GM23248 (cell line): ENCODE measurements at regions not wholly inside any gene's neighbourhood (a gene's known extent, or its start where the extent isn't known, plus 50 kb on each side); places are given as distances from the start of the nearest gene placed in this dataset.
A peak's percentile ranks its signal among the peaks of the same experiment; 100 is the strongest.

ENCODE experiments used
- DNase-seq: peaks from one replicate; pipeline ENCODE4 v3.0.0-alpha.2; 2015
- H2AFZ ChIP-seq: fragments of 200-600 bp; sonication (generic); 2 replicates; pipeline ENCODE4 v1.6.1; 2016; ENCODE audit warnings: antibody characterized with exemption
- H3F3A ChIP-seq: fragments of 200-600 bp; sonication (generic); 2 replicates; pipeline ENCODE4 v1.6.1; 2016; ENCODE audit warnings: mild to moderate bottlenecking, antibody characterized with exemption, mixed run types; ENCODE audit not compliant: insufficient read depth
- H3K27ac ChIP-seq: fragments of 200-600 bp; sonication (generic); 2 replicates; pipeline ENCODE4 v1.5.1; 2016; ENCODE audit warnings: mild to moderate bottlenecking
- H3K27me3 ChIP-seq: fragments of 200-600 bp; sonication (generic); replicated peaks from 2 replicates; pipeline ENCODE4 v1.6.1; 2016; ENCODE audit warnings: mild to moderate bottlenecking; ENCODE audit not compliant: insufficient read depth
- H3K36me3 ChIP-seq: fragments of 200-600 bp; sonication (generic); 2 replicates; pipeline ENCODE4 v1.6.1; 2016; ENCODE audit warnings: low read depth, mild to moderate bottlenecking
- H3K4me1 ChIP-seq: fragments of 200-600 bp; sonication (generic); 2 replicates; pipeline ENCODE4 v1.6.1; 2016; ENCODE audit warnings: mild to moderate bottlenecking; ENCODE audit not compliant: insufficient read depth
- H3K4me2 ChIP-seq: fragments of 200-600 bp; sonication (generic); one replicate; pipeline ENCODE4 v1.6.1; 2016; ENCODE audit warnings: mild to moderate bottlenecking; ENCODE audit not compliant: unreplicated experiment
- H3K4me3 ChIP-seq: fragments of 200-600 bp; sonication (generic); 2 replicates; pipeline ENCODE4 v1.5.1; 2016; ENCODE audit warnings: mild to moderate bottlenecking
- H3K79me2 ChIP-seq: fragments of 200-600 bp; sonication (generic); 2 replicates; pipeline ENCODE4 v1.6.1; 2016; ENCODE audit warnings: mild to moderate bottlenecking; ENCODE audit not compliant: insufficient read depth
- H3K9ac ChIP-seq: fragments of 200-600 bp; sonication (generic); 2 replicates; pipeline ENCODE4 v1.6.1; 2016; ENCODE audit warnings: mild to moderate bottlenecking
- H3K9me2 ChIP-seq: fragments of 200-600 bp; sonication (generic); 2 replicates; pipeline ENCODE4 v1.6.1; 2016; ENCODE audit warnings: mixed run types, mild to moderate bottlenecking, moderate library complexity; ENCODE audit not compliant: insufficient read depth
- H3K9me3 ChIP-seq: fragments of 200-600 bp; sonication (generic); one replicate; pipeline ENCODE4 v1.6.1; 2017; ENCODE audit warnings: low read depth
- H4K20me1 ChIP-seq: fragments of 200-600 bp; sonication (generic); 2 replicates; pipeline ENCODE4 v1.6.0; 2016; ENCODE audit not compliant: insufficient read depth
- EZH2 ChIP-seq: fragments of 200-600 bp; sonication (generic); IDR thresholded peaks from 2 replicates; pipeline ENCODE4 v1.6.1; 2018; ENCODE audit warnings: antibody characterized with exemption, mild to moderate bottlenecking; ENCODE audit not compliant: insufficient read depth, poor library complexity, severe bottlenecking
- EZH2phosphoT487 ChIP-seq: fragments of 200-600 bp; sonication (generic); IDR thresholded peaks from 2 replicates; pipeline ENCODE4 v1.6.1; 2018; ENCODE audit warnings: antibody characterized with exemption, moderate library complexity, mild to moderate bottlenecking, low read depth; ENCODE audit not compliant: insufficient read depth
- WGBS, 2 experiments: methylation state at CpG; one replicate each; pipeline ENCODE4 v1.1.6; 2015 to 2017; ENCODE audit warnings: low lambda C conversion rate in 2 of 2, low coverage in 1 of 2; ENCODE audit errors: missing lambda C conversion rate in 2 of 2; 5-methylcytosine and 5-hydroxymethylcytosine counted together
- in situ Hi-C: fragments of 300-500 bp; cut with MboI; formaldehyde crosslinking; loops from 2 replicates; pipeline ENCODE4 v1.15.0; 2020

GRCh38 chr5:79856456-79857055 lies 134.5 kb downstream of the MTX3 start:
- Histone ChIP-seq H3K4me1 (0 out of 2 replicates have a peak, but pooled peaks cover 8% of the 10 kb centered on the region), H3K27me3 (no peaks in the 10 kb centered on the region), H3K9ac (no peak overlapping the region), H3K79me2 (no peaks in the 10 kb centered on the region), H3K9me2 (no peaks in the 10 kb centered on the region), H3K9me3 (no peaks in the 10 kb centered on the region), H3K4me3 (no peak overlapping the region), H2AFZ (no peak overlapping the region), H3K36me3 (no peaks in the 10 kb centered on the region), H3F3A (no peaks in the 10 kb centered on the region), H3K4me2 (no peak overlapping the region), H3K27ac (no peak overlapping the region), H4K20me1 (no peaks in the 10 kb centered on the region)
- no peak for DNase-seq
- 91 to 94% methylated on average over 9 of the region's 9 CpGs for WGBS, 2 experiments
- no peak for TF ChIP-seq EZH2phosphoT487
- no peak for TF ChIP-seq EZH2
- in situ Hi-C loops: no loop called here

GRCh38 chr5:79853676-79854418 lies 137.2 kb downstream of the MTX3 start:
- H3K36me3 ChIP-seq: no peaks in the 10 kb centered on the region
- H3K9ac ChIP-seq: no peak overlapping the region
- H3K4me2 ChIP-seq: no peak overlapping the region
- no peaks in the 10 kb centered on the region for H3K9me2 ChIP-seq
- no peak overlapping the region for H3K27ac ChIP-seq
- H4K20me1 ChIP-seq: no peaks in the 10 kb centered on the region
- H3F3A ChIP-seq: no peaks in the 10 kb centered on the region
- no peaks in the 10 kb centered on the region for H3K79me2 ChIP-seq
- H3K4me1 ChIP-seq: 0 out of 2 replicates have a peak, but pooled peaks cover 8% of the 10 kb centered on the region
- peak; percentile 70 for DNase-seq
- H3K4me3 ChIP-seq: no peak overlapping the region
- H2AFZ ChIP-seq: no peak overlapping the region
- WGBS, 2 experiments: 55 to 60% methylated on average over 8 of the region's 8 CpGs
- in situ Hi-C loops: no loop called here
- TF ChIP-seq EZH2phosphoT487 (no peak), EZH2 (no peak)
- no peaks in the 10 kb centered on the region for H3K27me3 ChIP-seq
- H3K9me3 ChIP-seq: no peaks in the 10 kb centered on the region

GRCh38 chr5:79853028-79853427 lies 138.0 kb downstream of the MTX3 start:
- Histone ChIP-seq H3K27me3 (no peaks in the 10 kb centered on the region), H3K9me2 (no peaks in the 10 kb centered on the region), H3K4me2 (no peak overlapping the region), H3K4me3 (no peak overlapping the region), H3K27ac (no peak overlapping the region), H4K20me1 (no peaks in the 10 kb centered on the region), H3F3A (no peaks in the 10 kb centered on the region), H3K79me2 (no peaks in the 10 kb centered on the region), H3K4me1 (0 out of 2 replicates have a peak, but pooled peaks cover 8% of the 10 kb centered on the region), H3K9ac (no peak overlapping the region), H2AFZ (no peak overlapping the region), H3K36me3 (no peaks in the 10 kb centered on the region), H3K9me3 (no peaks in the 10 kb centered on the region)
- DNase-seq: no peak
- no peak for TF ChIP-seq EZH2phosphoT487
- TF ChIP-seq EZH2: no peak
- 96 to 100% methylated on average over 3 of the region's 3 CpGs for WGBS, 2 experiments
- in situ Hi-C loops: no loop called here

DNA sequence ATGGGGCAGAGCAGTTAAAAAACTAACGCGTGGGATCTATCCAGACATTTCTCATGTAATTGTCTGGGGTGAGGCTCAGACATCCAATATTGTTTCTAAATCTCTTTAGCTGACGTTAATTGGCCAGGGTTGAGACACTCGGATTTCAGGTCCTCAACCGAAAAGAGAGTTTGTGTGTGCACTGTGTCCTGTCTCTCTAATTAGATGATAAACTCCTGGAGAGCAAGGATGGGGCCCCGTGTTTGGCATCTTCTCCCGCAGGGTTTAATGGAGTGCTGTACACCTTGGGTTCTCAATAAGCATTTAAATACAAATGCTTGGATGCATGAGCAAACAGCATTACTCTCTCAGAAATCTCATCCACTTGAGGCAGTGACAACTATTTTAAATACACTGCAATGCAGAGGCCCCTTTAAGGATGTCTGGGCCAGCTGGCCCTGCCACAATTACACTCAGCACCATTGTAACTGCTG lies 139.6 kb downstream of the MTX3 start:
- H3K79me2 ChIP-seq: no peaks in the 10 kb centered on the region
- peaks cover 6% of the 10 kb centered on the region for H3K4me1 ChIP-seq
- no peak overlapping the region for H3K4me2 ChIP-seq
- no peak overlapping the region for H3K4me3 ChIP-seq
- H2AFZ ChIP-seq: no peak overlapping the region
- in situ Hi-C loops: no loop called here
- no peaks in the 10 kb centered on the region for H4K20me1 ChIP-seq
- H3K27me3 ChIP-seq: no peaks in the 10 kb centered on the region
- no peak overlapping the region for H3K9ac ChIP-seq
- H3K9me3 ChIP-seq: no peaks in the 10 kb centered on the region
- TF ChIP-seq EZH2 (no peak), EZH2phosphoT487 (no peak)
- no peak overlapping the region for H3K27ac ChIP-seq
- 97% methylated on average over 7 of the region's 7 CpGs for WGBS, 2 experiments
- no peaks in the 10 kb centered on the region for H3K9me2 ChIP-seq
- H3K36me3 ChIP-seq: no peaks in the 10 kb centered on the region
- H3F3A ChIP-seq: peaks cover 2% of the 10 kb centered on the region; the same call in 1 of the 2 replicates
- no peak for DNase-seq
